Heart left ventricle (tissue), 16 donors: ENCODE measurements at regions not wholly inside any gene's neighbourhood (a gene's known extent, or its start where the extent isn't known, plus 50 kb on each side); places are given as distances from the start of the nearest gene placed in this dataset.

Experiments
- ATAC-seq, 4 donors: fragments of 200-7000 bp; cut with Tn5 transposase; one replicate each; pipeline ENCODE4 v1.9.1; 2020 to 2022; ENCODE audit warnings: moderate library complexity in 4 of 4, mild to moderate bottlenecking in 3 of 4, moderate number of reproducible peaks in 1 of 4
- DNase-seq, 5 donors: peaks; one replicate each; pipeline ENCODE4 v3.0.0-alpha.2; 2020
- H3K27ac ChIP-seq, 12 donors: fragments of 200-600 bp; sonication (generic) in 4 of 12; one replicate each; pipeline versions ENCODE4 v1.5.0 to v1.8.0; 2016 to 2022; ENCODE audit warnings: mild to moderate bottlenecking in 2 of 12
- H3K27me3 ChIP-seq, 9 donors: fragments of 200-600 bp; sonication (generic) in 2 of 9; one replicate each; pipeline versions ENCODE4 v1.5.1 to v1.8.0; 2016 to 2022; ENCODE audit warnings: mild to moderate bottlenecking in 3 of 9
- H3K36me3 ChIP-seq, 9 donors: fragments of 200-600 bp; sonication (generic) in 2 of 9; one replicate each; pipeline versions ENCODE4 v1.5.0 to v1.8.0; 2018 to 2022; ENCODE audit warnings: mild to moderate bottlenecking in 2 of 9
- H3K4me1 ChIP-seq, 12 donors: fragments of 200-600 bp; sonication (generic) in 4 of 12; one replicate each; pipeline versions ENCODE4 v1.5.0 to v1.8.0; 2016 to 2022; ENCODE audit warnings: mild to moderate bottlenecking in 3 of 12
- H3K4me3 ChIP-seq, 12 donors: fragments of 200-600 bp; sonication (generic) in 4 of 12; one replicate each; pipeline versions ENCODE4 v1.5.0 to v1.8.0; 2017 to 2022; ENCODE audit warnings: mild to moderate bottlenecking in 9 of 12, moderate library complexity in 4 of 12
- H3K9me3 ChIP-seq, 12 donors: fragments of 200-600 bp; sonication (generic) in 4 of 12; one replicate each; pipeline versions ENCODE4 v1.5.0 to v1.8.0; 2016 to 2022; ENCODE audit warnings: mild to moderate bottlenecking in 1 of 12
- POLR2A ChIP-seq, 2 donors: fragments of 450-650 bp; IDR thresholded peaks; one replicate each; pipeline ENCODE4 v1.6.1; 2017; ENCODE audit warnings: antibody characterized with exemption in 2 of 2, mild to moderate bottlenecking in 2 of 2, moderate library complexity in 2 of 2
- WGBS, 4 donors: extraction: QIAGEN DNeasy Blood & Tissue Kit in 2 of 4; methylation state at CpG; one replicate each; pipeline versions ENCODE4 v1.1.5 to v1.1.7; 2013 to 2018; 5-methylcytosine and 5-hydroxymethylcytosine counted together
- intact Hi-C, 10 donors: fragments of 100-400 bp; cut with DNase I; formaldehyde crosslinking; loops; one replicate each; pipeline versions ENCODE4 v1.11.1 to v1.14.2; 2022
- TF ChIP-seq, protein P1 (sequence below), 12 donors: fragments of 200-600 bp; sonication (generic) in 4 of 12; IDR thresholded peaks; one replicate each; pipeline versions ENCODE4 v1.5.0 to v1.8.0; 2018 to 2022; ENCODE audit warnings: antibody characterized with exemption in 12 of 12, mild to moderate bottlenecking in 5 of 12
- donor health status: ischemic (EF 13 %, LVEDD 7.1; RV severe dilation, severe dysfunction).
- donor health status: healthy with polysubstance abuse.
- donor health status: DM: no; HTN: yes; CAD: no.
- donor health status: DM: no; HTN: no; CAD: no.
- donor health status: ischemic (EF 25% LVEDD 6.9; RV normal size, moderate dysfunction).
- donor health status: ischemic (EF 25% LVEDD 5.7; RV mildly dilated, moderate dysfunction).
- donor health status: healthy.
- donor health status: DM: yes; HTN: yes; CAD: no.
- donor health status: ischemic (EF 35%, LVEDD 5.7; RV mildly dilated, moderate dysfunction).
- donor health status: nonischemic (EF 11% LVEDD 7.7; RV severe dilation, severe dysfunction).
- donor health status: DM: yes; HTN: yes; CAD: no.
- donor health status: PGD.
- donor health status: ischemic (EF 29% LVEDD 5.4; RV normal size, mild dysfunction).
- donor health status: nonischemic (EF 23%, LVEDD 6.1; RV moderate dilation, normal function).

DNA sequence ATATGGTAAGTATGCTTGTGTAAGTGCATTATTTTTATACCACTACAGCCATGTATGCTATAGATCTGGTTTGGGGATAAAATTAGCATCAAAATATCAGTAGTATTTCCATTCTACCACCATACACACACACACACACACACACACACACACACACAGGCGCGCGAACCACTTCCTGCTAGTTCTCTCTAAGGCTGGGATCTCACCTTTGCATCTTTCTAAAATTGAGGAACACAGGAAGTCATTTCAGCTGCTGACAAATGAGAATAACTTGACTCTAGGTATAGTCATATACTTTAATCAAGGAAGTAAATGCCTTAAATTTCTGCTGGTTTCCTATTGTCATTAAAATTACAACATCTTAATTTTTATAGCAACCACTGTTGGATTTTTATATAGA lies 72.5 kb downstream of the RBM43 start:
- no peak overlapping the region for H3K4me3 ChIP-seq
- TF ChIP-seq POLR2A (IDR thresholded peaks at IDR 0.05) = no peak
- TF ChIP-seq, protein P1, sequence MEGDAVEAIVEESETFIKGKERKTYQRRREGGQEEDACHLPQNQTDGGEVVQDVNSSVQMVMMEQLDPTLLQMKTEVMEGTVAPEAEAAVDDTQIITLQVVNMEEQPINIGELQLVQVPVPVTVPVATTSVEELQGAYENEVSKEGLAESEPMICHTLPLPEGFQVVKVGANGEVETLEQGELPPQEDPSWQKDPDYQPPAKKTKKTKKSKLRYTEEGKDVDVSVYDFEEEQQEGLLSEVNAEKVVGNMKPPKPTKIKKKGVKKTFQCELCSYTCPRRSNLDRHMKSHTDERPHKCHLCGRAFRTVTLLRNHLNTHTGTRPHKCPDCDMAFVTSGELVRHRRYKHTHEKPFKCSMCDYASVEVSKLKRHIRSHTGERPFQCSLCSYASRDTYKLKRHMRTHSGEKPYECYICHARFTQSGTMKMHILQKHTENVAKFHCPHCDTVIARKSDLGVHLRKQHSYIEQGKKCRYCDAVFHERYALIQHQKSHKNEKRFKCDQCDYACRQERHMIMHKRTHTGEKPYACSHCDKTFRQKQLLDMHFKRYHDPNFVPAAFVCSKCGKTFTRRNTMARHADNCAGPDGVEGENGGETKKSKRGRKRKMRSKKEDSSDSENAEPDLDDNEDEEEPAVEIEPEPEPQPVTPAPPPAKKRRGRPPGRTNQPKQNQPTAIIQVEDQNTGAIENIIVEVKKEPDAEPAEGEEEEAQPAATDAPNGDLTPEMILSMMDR (IDR thresholded peaks at IDR 0.05) = no peak
- no peaks in the 10 kb centered on the region for H3K9me3 ChIP-seq
- no peak for DNase-seq
- H3K27ac ChIP-seq = no peak overlapping the region
- H3K36me3 ChIP-seq = no peaks in the 10 kb centered on the region
- no peak for ATAC-seq
- no peaks in the 10 kb centered on the region for H3K4me1 ChIP-seq
- no peaks in the 10 kb centered on the region for H3K27me3 ChIP-seq
- intact Hi-C loops = no loop called here
- 60 to 70% (median 63%) methylated on average over 3 of the region's 3 CpGs for WGBS, 4 donors

DNA sequence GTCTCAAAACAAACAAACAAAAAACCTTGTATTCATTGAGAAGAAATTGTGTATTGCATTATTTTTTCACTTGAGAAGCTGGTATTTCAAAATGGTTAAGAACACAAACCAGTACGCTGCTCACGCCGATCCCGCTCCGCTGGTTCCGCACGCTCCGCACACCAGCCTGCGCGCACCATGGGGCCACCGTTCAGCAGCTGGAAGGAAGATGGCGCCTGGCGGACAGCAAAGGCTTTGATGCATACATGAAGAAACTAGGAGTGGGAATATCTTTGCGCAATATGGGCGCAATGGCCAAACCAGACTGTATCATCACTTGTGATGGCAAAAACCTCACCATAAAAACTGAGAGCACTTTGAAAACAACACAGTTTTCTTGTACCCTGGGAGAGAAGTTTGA lies 75.7 kb downstream of the RBM43 start:
- Histone ChIP-seq H3K4me3 (no peak overlapping the region), H3K27ac (no peak overlapping the region), H3K36me3 (no peaks in the 10 kb centered on the region), H3K4me1 (no peaks in the 10 kb centered on the region), H3K27me3 (peaks cover 0 to 5% (median 0%) of the 10 kb centered on the region in 9 donors), H3K9me3 (no peaks in the 10 kb centered on the region)
- ATAC-seq = no peak
- TF ChIP-seq POLR2A (IDR thresholded peaks at IDR 0.05) = no peak
- TF ChIP-seq, protein P1 (IDR thresholded peaks at IDR 0.05) = no peak
- 96 to 98% (median 97%) methylated on average over 15 of the region's 15 CpGs for WGBS, 4 donors
- no peak for DNase-seq
- intact Hi-C loops = no loop called here

DNA sequence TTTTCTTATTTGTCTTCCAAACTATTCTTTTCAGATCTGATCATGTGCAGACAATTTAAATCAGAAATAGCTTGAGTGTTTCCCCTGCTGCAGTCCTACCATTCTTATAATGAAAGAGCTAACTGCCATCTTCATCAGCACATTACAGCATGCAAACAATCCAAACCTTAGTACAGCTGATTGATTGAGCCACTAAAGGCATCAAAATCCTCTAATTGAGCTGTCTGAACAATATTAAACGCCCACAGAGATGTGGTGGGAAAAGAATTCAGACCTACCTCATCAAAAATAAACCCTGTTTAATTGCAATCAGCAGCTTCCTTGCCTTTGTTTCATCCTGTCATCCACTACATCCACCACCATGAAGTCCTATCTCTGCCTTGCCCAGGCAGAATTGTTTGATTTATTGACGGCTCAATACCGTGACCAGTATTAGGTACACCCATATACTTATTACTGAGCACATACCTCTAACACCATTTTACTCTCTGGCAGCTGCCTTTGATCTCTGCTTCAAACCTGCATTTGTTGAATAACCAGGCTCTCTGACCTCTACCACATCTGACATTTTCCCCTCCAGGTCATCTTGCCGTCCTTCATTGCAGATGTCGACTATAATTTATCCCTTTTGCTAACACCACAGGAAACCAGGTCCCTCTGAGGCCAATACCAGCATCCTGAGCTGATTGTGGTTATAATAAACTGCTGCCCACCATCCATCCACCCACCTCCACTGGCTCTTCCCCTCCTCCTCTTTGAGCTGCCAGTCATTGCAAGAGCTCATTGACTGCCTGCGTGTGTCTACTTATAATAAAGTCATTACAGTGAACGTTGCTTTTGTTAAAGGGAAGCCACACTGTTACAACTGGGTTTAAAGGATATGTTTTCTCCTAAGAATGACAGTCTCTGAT lies 78.5 kb downstream of the RBM43 start:
- intact Hi-C loops = no loop called here
- Histone ChIP-seq H3K27ac (no peak overlapping the region), H3K9me3 (no peaks in the 10 kb centered on the region), H3K4me1 (no peaks in the 10 kb centered on the region), H3K27me3 (peaks cover 0 to 7% (median 0%) of the 10 kb centered on the region in 9 donors), H3K4me3 (no peak overlapping the region), H3K36me3 (no peaks in the 10 kb centered on the region)
- DNase-seq = no peak
- ATAC-seq = no peak
- TF ChIP-seq, protein P1 (IDR thresholded peaks at IDR 0.05) = no peak
- no peak for TF ChIP-seq POLR2A (IDR thresholded peaks at IDR 0.05)
- 69 to 79% (median 71%) methylated on average over 7 of the region's 7 CpGs for WGBS, 4 donors

DNA sequence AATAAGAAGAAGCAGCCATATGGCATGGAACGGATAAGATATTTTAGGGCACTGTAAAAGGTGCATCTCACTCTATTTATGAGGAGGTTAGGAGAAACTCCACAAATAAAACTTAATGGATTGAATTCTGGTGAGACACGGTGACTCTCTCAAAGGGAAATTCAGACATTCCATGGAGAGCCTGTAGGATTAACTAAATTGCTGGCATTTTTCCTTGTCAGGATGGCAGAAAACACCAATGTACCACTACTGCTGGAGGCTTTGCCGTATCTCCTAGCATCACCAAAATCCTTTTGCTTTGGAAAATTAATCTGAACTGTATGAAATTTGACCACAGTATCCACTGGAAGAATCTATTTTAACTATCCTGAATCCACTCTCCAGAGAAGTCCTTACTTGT lies 79.3 kb downstream of the RBM43 start:
- no peak overlapping the region for H3K27ac ChIP-seq
- TF ChIP-seq POLR2A (IDR thresholded peaks at IDR 0.05) = no peak
- H3K27me3 ChIP-seq = peaks cover 0 to 7% (median 0%) of the 10 kb centered on the region in 9 donors
- 83 to 86% (median 84%) methylated on average over 3 of the region's 3 CpGs for WGBS, 4 donors
- H3K4me1 ChIP-seq = no peaks in the 10 kb centered on the region
- DNase-seq (no peak), ATAC-seq (no peak)
- H3K36me3 ChIP-seq = no peaks in the 10 kb centered on the region
- H3K9me3 ChIP-seq = no peaks in the 10 kb centered on the region
- H3K4me3 ChIP-seq = no peak overlapping the region
- intact Hi-C loops = no loop called here
